Calu3 (cell line): ENCODE measurements at regions not wholly inside any gene's neighbourhood (a gene's known extent, or its start where the extent isn't known, plus 50 kb on each side); places are given as distances from the start of the nearest gene placed in this dataset.

ENCODE experiments used
- BruUV-seq: library from RNA; stranded (reverse); fragments of 400-500 nt; replicated peaks from 2 replicates; lab custom pipeline; 2021; lab: Mats Ljungman, UMichigan
- CTCF ChIA-PET: fragments of 300-600 bp; sonication (Branson Sonifier 250); formaldehyde crosslinking; loops from one replicate; lab custom pipeline; 2022; ENCODE audit warnings: antibody characterized with exemption; lab: Charles Lee
- DNase-seq: peaks from one replicate; pipeline ENCODE4 v3.0.0; 2022
- H3K27ac Mint-ChIP-seq: one replicate; pipeline ENCODE4 v1.8.0; 2022; ENCODE audit warnings: mixed read lengths; ENCODE audit not compliant: unreplicated experiment
- H3K27me3 Mint-ChIP-seq: one replicate; pipeline ENCODE4 v1.8.0; 2022; ENCODE audit warnings: mixed read lengths; ENCODE audit not compliant: unreplicated experiment
- H3K36me3 Mint-ChIP-seq: one replicate; pipeline ENCODE4 v1.8.0; 2022; ENCODE audit warnings: mild to moderate bottlenecking, moderate library complexity, mixed read lengths; ENCODE audit not compliant: insufficient read depth, unreplicated experiment
- H3K4me1 Mint-ChIP-seq: one replicate; pipeline ENCODE4 v1.8.0; 2022; ENCODE audit warnings: mild to moderate bottlenecking, low read depth, mixed read lengths; ENCODE audit not compliant: unreplicated experiment
- H3K4me3 Mint-ChIP-seq: one replicate; pipeline ENCODE4 v1.8.0; 2022; ENCODE audit warnings: mild to moderate bottlenecking, low read depth, moderate library complexity, mixed read lengths; ENCODE audit not compliant: unreplicated experiment
- H3K9me3 Mint-ChIP-seq: one replicate; pipeline ENCODE4 v1.8.0; 2022; ENCODE audit warnings: low read depth, mixed read lengths; ENCODE audit not compliant: unreplicated experiment
- CTCF ChIP-seq: fragments of 200-600 bp; IDR thresholded peaks from one replicate; pipeline ENCODE4 v1.8.0; 2022; ENCODE audit warnings: antibody characterized with exemption; ENCODE audit not compliant: unreplicated experiment
- intact Hi-C: fragments of 100-400 bp; cut with micrococcal nuclease; formaldehyde crosslinking; loops from one replicate; pipeline ENCODE4 v1.10.0; 2022; ENCODE audit not compliant: unreplicated experiment

- intact Hi-C loops = no loop called here
- H3K36me3 Mint-ChIP-seq = no peaks in the 10 kb centered on the region
- no TSS peak for BruUV-seq
- H3K4me3 Mint-ChIP-seq = no peak overlapping the region
- H3K27me3 Mint-ChIP-seq = no peaks in the 10 kb centered on the region
- no peak for DNase-seq
- CTCF ChIA-PET = interaction anchor here (0.7 kb wide), 1 partner anchor 16 kb away, joined by 8 read pairs; no protein-coding TSS in a partner anchor
- peaks cover 5% of the 10 kb centered on the region for H3K9me3 Mint-ChIP-seq
- H3K27ac Mint-ChIP-seq = no peak overlapping the region
- TF ChIP-seq CTCF = no peak
- no peaks in the 10 kb centered on the region for H3K4me1 Mint-ChIP-seq
These were observed 227.2 kb upstream of the ROBO2 start for GRCh38 chr3:76812649-76813242.

GRCh38 chr3:76815561-76815960 is 224.3 kb upstream of the ROBO2 start:
- Mint-ChIP-seq H3K27me3 (no peaks in the 10 kb centered on the region), H3K27ac (no peak overlapping the region), H3K4me3 (no peak overlapping the region), H3K36me3 (no peaks in the 10 kb centered on the region), H3K9me3 (peaks cover 6% of the 10 kb centered on the region), H3K4me1 (no peaks in the 10 kb centered on the region)
- intact Hi-C loops = no loop called here
- no peak for TF ChIP-seq CTCF
- CTCF ChIA-PET = no interaction called here
- BruUV-seq = no TSS peak
- DNase-seq = no peak

- no peak for DNase-seq
- Mint-ChIP-seq H3K9me3 (peaks cover 6% of the 10 kb centered on the region), H3K36me3 (no peaks in the 10 kb centered on the region), H3K27ac (no peak overlapping the region), H3K4me3 (no peak overlapping the region), H3K27me3 (no peaks in the 10 kb centered on the region), H3K4me1 (no peaks in the 10 kb centered on the region)
- intact Hi-C loops = no loop called here
- BruUV-seq = no TSS peak
- CTCF ChIA-PET = no interaction called here
- no peak for TF ChIP-seq CTCF
These were observed 219.4 kb upstream of the ROBO2 start for GRCh38 chr3:76820481-76820880.

- H3K27me3 Mint-ChIP-seq = no peaks in the 10 kb centered on the region
- H3K4me3 Mint-ChIP-seq = no peak overlapping the region
- H3K4me1 Mint-ChIP-seq = no peaks in the 10 kb centered on the region
- intact Hi-C loops = no loop called here
- no peaks in the 10 kb centered on the region for H3K36me3 Mint-ChIP-seq
- CTCF ChIA-PET = no interaction called here
- H3K9me3 Mint-ChIP-seq = peaks cover 4% of the 10 kb centered on the region
- DNase-seq = no peak
- no TSS peak for BruUV-seq
- no peak for TF ChIP-seq CTCF
- no peak overlapping the region for H3K27ac Mint-ChIP-seq
These were observed 215.2 kb upstream of the ROBO2 start for GRCh38 chr3:76824658-76825240.
